RWPE1 (cell line): ENCODE measurements at regions not wholly inside any gene's neighbourhood (a gene's known extent, or its start where the extent isn't known, plus 50 kb on each side); places are given as distances from the start of the nearest gene placed in this dataset.
"Not testable (repeated sequence)": the region's sequence is repeated elsewhere in the genome, so short reads cannot be mapped to it uniquely, and the experiment has no call there.

Experiments
- CTCF ChIA-PET: fragments of 350-600 bp; sonication (Branson Sonifier 250); formaldehyde crosslinking; extraction: SDS; loops from one replicate; lab custom pipeline; 2021; lab: Yijun Ruan, JAX
- POLR2A ChIA-PET: fragments of 400-600 bp; formaldehyde crosslinking; extraction: SDS; loops from one replicate; lab custom pipeline; 2020; ENCODE audit warnings: antibody characterized with exemption; ENCODE audit not compliant: low non-redundant PET; lab: Yijun Ruan, JAX
- DNase-seq: peaks from one replicate; pipeline ENCODE4 v3.0.0; 2012; ENCODE audit warnings: low spot score
- H3K27ac ChIP-seq: fragments of 450-650 bp; 2 replicates; pipeline ENCODE4 v1.5.1; 2017
- CTCF ChIP-seq: fragments of 450-650 bp; conservative IDR thresholded peaks from 2 replicates; pipeline ENCODE4 v1.5.1; 2017; ENCODE audit warnings: low read depth, mild to moderate bottlenecking

GRCh38 chrX:142296421-142296820 is 91.3 kb upstream of the MAGEC2 start:
- DNase-seq, result no peak
- no peak for TF ChIP-seq CTCF
- ChIA-PET POLR2A (no interaction called here), CTCF (no interaction called here)
- H3K27ac ChIP-seq, result no peak overlapping the region

DNA sequence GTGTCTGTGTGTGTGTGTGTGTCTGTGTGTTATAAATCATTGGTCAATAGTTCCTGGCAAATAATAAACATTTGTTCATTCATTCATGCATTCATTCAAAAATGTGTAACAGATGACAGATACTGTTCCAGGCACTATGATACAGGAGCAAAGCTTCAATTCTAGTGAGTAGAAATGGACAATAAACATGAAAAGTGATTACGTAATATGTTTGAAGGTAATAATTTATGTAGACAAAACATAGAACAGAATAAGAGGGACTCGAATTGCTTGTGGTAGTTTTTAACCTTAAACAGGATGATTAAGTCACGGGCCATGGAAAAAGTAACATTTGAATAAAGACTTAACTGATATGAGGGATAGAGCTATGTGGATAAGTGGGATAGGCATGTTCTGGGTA is 90.1 kb upstream of the MAGEC2 start:
- CTCF ChIA-PET, result no interaction called here
- H3K27ac ChIP-seq, result no peak overlapping the region
- TF ChIP-seq CTCF, result no peak
- POLR2A ChIA-PET, result no interaction called here
- DNase-seq, result no peak

GRCh38 chrX:142270166-142270565 is 65.1 kb upstream of the MAGEC2 start:
- CTCF ChIA-PET, result interaction anchor here (0.6 kb wide), 1 partner anchor 348 kb away, joined by 3 read pairs; no protein-coding TSS in a partner anchor
- POLR2A ChIA-PET, H3K27ac ChIP-seq, DNase-seq: not testable (repeated sequence)

GRCh38 chrX:142266417-142266816 is 61.3 kb upstream of the MAGEC2 start:
- DNase-seq, result no peak
- ChIA-PET CTCF (no interaction called here), POLR2A (no interaction called here)
- TF ChIP-seq CTCF, result no peak
- no peak overlapping the region for H3K27ac ChIP-seq

DNA sequence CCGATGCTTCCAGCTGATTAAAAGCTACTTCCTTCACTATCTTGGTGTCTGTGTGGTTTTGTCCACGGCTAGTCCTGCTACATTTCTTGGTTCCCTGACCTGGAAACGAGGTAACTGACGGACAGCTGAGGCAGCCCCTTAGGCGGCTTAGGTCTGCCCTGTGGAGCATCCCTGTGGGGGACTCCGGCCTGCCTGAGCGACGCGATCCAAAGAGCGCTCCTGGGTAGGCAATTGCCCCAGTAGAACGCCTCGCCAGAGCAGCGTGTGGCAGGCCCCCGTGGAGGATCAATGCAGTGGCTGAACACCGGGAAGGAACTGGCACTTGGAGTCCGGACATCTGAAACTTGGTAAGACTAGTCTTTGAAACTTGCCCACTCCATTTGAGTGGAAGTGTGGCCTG is 60.5 kb upstream of the MAGEC2 start:
- CTCF ChIA-PET, DNase-seq, POLR2A ChIA-PET, H3K27ac ChIP-seq: not testable (repeated sequence)

DNA sequence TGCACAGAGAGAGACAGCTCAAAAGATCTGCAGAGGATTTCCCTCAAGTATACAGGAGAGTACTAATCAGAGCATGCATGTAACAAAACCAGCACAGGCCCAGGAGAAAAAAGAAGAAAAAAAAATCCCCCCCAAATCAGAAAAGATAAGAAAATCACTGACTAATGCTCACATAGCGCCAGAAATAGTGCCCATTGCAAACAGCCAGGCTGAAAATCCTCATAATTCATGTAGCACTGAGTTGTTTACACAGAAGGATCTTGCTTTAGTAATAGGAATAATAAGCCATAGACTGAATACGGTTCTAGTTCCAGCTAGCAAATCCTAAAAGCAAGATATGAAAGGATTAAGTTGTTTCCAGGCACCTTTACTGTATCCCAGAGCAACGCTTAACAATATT is 51.8 kb upstream of the MAGEC2 start:
- CTCF ChIA-PET, result no interaction called here
- no peak overlapping the region for H3K27ac ChIP-seq
- POLR2A ChIA-PET, result no interaction called here
- no peak for TF ChIP-seq CTCF
- DNase-seq, result no peak
